Embryonic facial prominence (tissue), 1 donor: ENCODE measurements at regions not wholly inside any gene's neighbourhood (a gene's known extent, or its start where the extent isn't known, plus 50 kb on each side); places are given as distances from the start of the nearest gene placed in this dataset.

Source experiments
- DNase-seq: peaks from one replicate; pipeline ENCODE4 v3.0.0-alpha.2; 2016; ENCODE audit errors: extremely low spot score

- no peak for DNase-seq
Observed at GRCh38 chr18:37628470-37629220, 63.0 kb upstream of the CELF4 start.

GRCh38 chr18:37624318-37624717 lies 58.7 kb upstream of the CELF4 start:
- DNase-seq: no peak

GRCh38 chr18:37619964-37620363 lies 54.4 kb upstream of the CELF4 start:
- no peak for DNase-seq

GRCh38 chr18:37617623-37618022 lies 52.0 kb upstream of the CELF4 start:
- DNase-seq: no peak
